HFFc6 (cell line): ENCODE measurements at regions not wholly inside any gene's neighbourhood (a gene's known extent, or its start where the extent isn't known, plus 50 kb on each side); places are given as distances from the start of the nearest gene placed in this dataset.

Experiments
- DNase-seq: peaks from one replicate; pipeline ENCODE4 v3.0.0-alpha.2; 2018
- H3K27ac Mint-ChIP-seq: 2 replicates; pipeline ENCODE4 v1.8.0; 2020; ENCODE audit warnings: mild to moderate bottlenecking, mixed read lengths
- H3K27me3 Mint-ChIP-seq: 2 replicates; pipeline ENCODE4 v1.8.0; 2021; ENCODE audit warnings: mild to moderate bottlenecking, moderate library complexity, mixed read lengths; ENCODE audit not compliant: insufficient read depth
- H3K36me3 Mint-ChIP-seq: 2 replicates; pipeline ENCODE4 v1.8.0; 2021; ENCODE audit warnings: low read depth, mixed read lengths
- H3K4me1 Mint-ChIP-seq: 2 replicates; pipeline ENCODE4 v1.8.0; 2020; ENCODE audit warnings: low read depth, mixed read lengths
- H3K4me3 Mint-ChIP-seq: 2 replicates; pipeline ENCODE4 v1.8.0; 2020; ENCODE audit warnings: mild to moderate bottlenecking, moderate library complexity, mixed read lengths
- H3K9me3 Mint-ChIP-seq: 2 replicates; pipeline ENCODE4 v1.8.0; 2020; ENCODE audit warnings: mild to moderate bottlenecking, mixed read lengths
- TF ChIP-seq, protein P1 (sequence below): fragments of 200-600 bp; sonication (generic); IDR thresholded peaks from 2 replicates; pipeline ENCODE4 v1.5.0; 2021; ENCODE audit warnings: antibody characterized with exemption, mild to moderate bottlenecking

DNA sequence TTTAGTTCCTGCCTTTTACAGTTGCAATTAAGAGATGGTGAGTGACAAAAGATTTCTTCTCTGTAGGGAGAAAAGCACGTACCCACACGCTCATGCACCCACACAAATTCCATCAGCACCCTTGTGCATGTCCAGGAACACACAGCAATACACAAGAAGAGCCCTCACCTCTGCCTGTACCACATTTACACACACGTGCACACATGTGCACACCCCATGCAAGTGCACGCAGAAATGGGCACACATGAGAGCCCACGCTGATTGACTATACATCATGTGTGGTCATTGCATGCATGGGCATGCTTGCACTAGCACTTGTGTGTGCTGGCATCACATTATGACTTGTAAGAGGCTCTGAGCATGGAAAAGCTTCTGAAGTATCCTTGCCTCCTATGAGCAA, 70.5 kb downstream of the SERPINA3 start:
- Mint-ChIP-seq H3K27me3 (no peaks in the 10 kb centered on the region; the same call in 1 of the 2 replicates), H3K9me3 (peaks cover 41% of the 10 kb centered on the region), H3K4me1 (no peaks in the 10 kb centered on the region), H3K4me3 (no peak overlapping the region), H3K27ac (no peak overlapping the region), H3K36me3 (no peaks in the 10 kb centered on the region)
- no peak for DNase-seq
- TF ChIP-seq, protein P1, sequence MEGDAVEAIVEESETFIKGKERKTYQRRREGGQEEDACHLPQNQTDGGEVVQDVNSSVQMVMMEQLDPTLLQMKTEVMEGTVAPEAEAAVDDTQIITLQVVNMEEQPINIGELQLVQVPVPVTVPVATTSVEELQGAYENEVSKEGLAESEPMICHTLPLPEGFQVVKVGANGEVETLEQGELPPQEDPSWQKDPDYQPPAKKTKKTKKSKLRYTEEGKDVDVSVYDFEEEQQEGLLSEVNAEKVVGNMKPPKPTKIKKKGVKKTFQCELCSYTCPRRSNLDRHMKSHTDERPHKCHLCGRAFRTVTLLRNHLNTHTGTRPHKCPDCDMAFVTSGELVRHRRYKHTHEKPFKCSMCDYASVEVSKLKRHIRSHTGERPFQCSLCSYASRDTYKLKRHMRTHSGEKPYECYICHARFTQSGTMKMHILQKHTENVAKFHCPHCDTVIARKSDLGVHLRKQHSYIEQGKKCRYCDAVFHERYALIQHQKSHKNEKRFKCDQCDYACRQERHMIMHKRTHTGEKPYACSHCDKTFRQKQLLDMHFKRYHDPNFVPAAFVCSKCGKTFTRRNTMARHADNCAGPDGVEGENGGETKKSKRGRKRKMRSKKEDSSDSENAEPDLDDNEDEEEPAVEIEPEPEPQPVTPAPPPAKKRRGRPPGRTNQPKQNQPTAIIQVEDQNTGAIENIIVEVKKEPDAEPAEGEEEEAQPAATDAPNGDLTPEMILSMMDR, result no peak

GRCh38 chr14:94682061-94682516, 69.9 kb downstream of the SERPINA3 start:
- H3K27ac Mint-ChIP-seq, result no peak overlapping the region
- no peaks in the 10 kb centered on the region for H3K4me1 Mint-ChIP-seq
- no peaks in the 10 kb centered on the region for H3K36me3 Mint-ChIP-seq
- peaks cover 46% of the 10 kb centered on the region for H3K9me3 Mint-ChIP-seq
- DNase-seq, result no peak
- no peaks in the 10 kb centered on the region; the same call in 1 of the 2 replicates for H3K27me3 Mint-ChIP-seq
- TF ChIP-seq, protein P1, result no peak
- H3K4me3 Mint-ChIP-seq, result no peak overlapping the region

- no peak overlapping the region for H3K4me3 Mint-ChIP-seq
- H3K36me3 Mint-ChIP-seq, result no peaks in the 10 kb centered on the region
- H3K9me3 Mint-ChIP-seq, result peaks cover 52% of the 10 kb centered on the region
- DNase-seq, result no peak
- TF ChIP-seq, protein P1, result no peak
- H3K4me1 Mint-ChIP-seq, result no peaks in the 10 kb centered on the region
- peaks cover 3% of the 10 kb centered on the region for H3K27me3 Mint-ChIP-seq
- no peak overlapping the region for H3K27ac Mint-ChIP-seq
These were observed 69.3 kb downstream of the SERPINA3 start for GRCh38 chr14:94681300-94682060.

- TF ChIP-seq, protein P1, result no peak
- Mint-ChIP-seq H3K27me3 (peaks cover 3% of the 10 kb centered on the region), H3K4me1 (no peaks in the 10 kb centered on the region), H3K4me3 (no peak overlapping the region), H3K9me3 (peaks cover 50% of the 10 kb centered on the region), H3K27ac (no peak overlapping the region), H3K36me3 (no peaks in the 10 kb centered on the region; the same call in 1 of the 2 replicates)
- no peak for DNase-seq
These were observed 68.7 kb downstream of the SERPINA3 start for GRCh38 chr14:94680862-94681288.

GRCh38 chr14:94679937-94680861, 68.0 kb downstream of the SERPINA3 start:
- Mint-ChIP-seq H3K4me1 (no peaks in the 10 kb centered on the region), H3K27ac (no peak overlapping the region), H3K36me3 (no peaks in the 10 kb centered on the region; the same call in 1 of the 2 replicates), H3K4me3 (no peak overlapping the region), H3K27me3 (peaks cover 3% of the 10 kb centered on the region), H3K9me3 (peaks cover 53% of the 10 kb centered on the region)
- no peak for DNase-seq
- TF ChIP-seq, protein P1, result no peak
